ENCODE measurements at regions not wholly inside any gene's neighbourhood (a gene's known extent, or its start where the extent isn't known, plus 50 kb on each side); places are given as distances from the start of the nearest gene placed in this dataset.

DNA sequence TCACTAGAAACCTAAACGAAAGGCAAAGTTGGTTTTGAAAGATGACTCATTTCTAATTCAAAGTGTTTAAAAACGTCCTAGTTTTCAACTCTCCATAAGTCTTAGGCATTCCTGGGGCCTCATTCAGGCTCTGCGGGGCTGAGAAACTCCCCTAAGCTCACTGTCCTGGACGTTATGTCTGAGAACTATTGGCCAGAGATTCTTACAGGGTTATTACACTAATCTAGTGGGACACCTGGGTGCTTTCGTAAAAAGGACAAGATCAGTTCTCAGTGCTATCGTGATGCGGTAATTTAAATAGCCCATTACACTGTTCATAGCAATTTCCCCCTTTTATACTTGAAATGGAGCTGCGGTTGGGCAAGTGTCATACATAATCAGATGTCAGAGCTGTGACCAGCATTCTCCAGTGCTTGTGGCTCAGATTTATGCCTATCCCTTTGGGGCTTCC lies 280.9 kb downstream of the QKI start:
- DNase-seq (ENCODE audit: low spot score): no peak

GRCh38 chr6:163694988-163695398 lies 280.5 kb downstream of the QKI start:
- no peak for DNase-seq (ENCODE audit: low spot score)

DNA sequence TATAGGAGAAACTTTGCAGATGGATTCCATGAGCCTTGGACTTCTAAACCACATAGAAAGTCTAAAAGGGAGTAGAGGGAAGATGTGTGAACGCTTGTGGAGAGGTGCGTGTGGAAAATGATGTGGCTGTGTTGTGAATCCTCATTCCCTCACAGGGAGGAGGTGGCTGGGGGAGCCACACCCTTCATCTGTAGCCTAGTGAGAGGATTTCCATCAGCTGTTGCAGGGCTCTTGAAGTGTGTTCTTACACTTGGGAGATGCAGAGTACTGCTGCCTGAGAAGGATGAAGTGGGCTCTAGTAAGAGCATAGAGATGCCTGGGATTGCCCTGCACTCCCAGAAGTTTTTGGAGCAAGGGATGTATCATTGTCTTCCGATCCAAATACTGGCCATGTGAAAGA lies 279.6 kb downstream of the QKI start:
- DNase-seq (ENCODE audit: low spot score): no peak

DNA sequence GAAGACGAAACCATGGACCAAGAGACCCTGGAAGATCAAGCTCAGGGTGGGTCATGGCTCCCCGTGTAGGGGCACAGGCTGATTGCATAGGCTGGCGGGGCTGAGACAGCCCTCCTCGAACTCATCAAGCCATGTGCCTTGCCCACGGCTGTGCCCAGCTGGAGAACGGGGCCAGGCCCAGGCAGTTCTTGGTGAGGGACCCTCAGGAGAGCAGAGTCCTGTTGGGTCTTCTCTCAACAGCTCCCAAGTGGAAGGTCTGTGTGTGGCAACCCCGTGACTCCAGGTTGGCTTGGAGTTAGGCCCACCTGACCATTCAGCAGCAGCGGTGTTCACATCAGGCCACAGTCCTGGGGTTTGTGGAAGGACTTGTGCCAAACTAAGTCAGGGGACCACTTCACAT lies 276.5 kb downstream of the QKI start:
- DNase-seq (ENCODE audit: low spot score): no peak

DNA sequence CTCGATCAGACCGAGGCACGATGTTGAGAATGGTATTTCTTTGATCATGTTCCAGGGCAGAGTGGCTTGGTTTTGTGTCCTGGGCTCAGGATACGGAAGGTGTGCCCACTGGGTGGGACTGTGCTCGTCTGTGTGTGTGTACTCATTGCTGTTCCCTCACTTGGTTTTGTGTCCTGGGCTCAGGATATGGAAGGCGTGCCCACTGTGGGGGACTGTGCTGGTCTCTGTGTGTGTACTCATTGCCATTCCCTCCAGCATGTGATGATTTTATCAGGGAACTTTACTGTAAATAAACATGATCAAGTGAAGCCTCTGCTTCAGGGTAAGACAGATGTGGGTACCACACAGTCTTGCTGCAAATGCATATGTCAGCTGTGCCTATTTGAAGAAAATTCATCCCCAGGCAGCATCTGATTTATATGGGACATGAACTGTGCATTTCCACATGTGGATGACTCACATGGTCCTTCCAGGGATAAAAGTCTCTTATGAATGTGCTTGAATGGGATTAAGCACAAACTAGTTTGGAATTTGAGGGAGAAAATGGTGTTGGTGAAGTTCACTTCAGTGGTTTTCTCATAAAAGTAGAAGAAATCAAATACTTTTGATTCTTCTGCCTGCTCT lies 274.3 kb downstream of the QKI start:
- DNase-seq (ENCODE audit: low spot score): no peak

DNA sequence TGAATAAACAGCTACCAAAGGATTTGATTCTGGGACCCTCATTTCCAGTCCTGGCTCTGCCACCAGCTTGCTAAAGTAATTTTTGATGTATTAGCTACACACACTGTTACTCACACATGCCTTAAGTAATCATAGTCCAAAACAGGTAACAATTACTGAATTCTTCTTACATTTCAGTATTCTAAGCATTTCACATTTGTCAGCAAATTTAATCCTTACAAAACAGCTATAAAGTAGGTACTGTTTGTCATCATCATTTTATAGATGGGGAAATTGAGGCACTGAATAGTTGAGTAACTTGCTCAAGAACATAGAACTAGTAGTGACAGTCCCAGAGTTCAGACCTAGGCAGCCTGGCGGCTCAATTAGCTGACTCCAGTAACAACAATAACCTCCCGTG lies 272.6 kb downstream of the QKI start:
- DNase-seq (ENCODE audit: low spot score): no peak

- no peak for DNase-seq (ENCODE audit: low spot score)
Measured at GRCh38 chr6:163686301-163686700, 271.8 kb downstream of the QKI start.

DNA sequence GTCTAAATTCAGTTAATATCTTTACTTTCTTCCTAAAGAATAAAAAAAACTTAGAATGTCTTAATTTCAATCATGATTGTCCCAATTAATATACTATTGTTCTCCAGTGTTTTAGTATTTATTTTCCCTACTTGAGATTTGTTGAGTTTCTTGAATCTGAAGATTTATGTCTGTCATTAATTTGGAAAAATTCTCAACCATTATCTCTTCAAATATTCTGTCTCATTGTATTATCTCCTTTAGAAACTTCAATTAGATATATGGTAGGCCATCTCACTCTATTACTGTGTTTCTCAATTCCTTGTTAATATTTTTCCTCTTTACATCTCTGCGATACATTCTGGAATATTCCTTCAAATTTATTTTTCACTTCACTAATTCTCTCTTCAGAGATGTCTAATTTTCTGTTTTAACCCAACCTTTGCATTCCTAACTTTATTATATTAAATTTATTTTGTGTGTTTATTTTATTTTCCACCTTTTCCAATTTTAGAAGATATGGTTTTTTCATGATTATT lies 268.6 kb downstream of the QKI start:
- DNase-seq (ENCODE audit: low spot score): no peak

DNA sequence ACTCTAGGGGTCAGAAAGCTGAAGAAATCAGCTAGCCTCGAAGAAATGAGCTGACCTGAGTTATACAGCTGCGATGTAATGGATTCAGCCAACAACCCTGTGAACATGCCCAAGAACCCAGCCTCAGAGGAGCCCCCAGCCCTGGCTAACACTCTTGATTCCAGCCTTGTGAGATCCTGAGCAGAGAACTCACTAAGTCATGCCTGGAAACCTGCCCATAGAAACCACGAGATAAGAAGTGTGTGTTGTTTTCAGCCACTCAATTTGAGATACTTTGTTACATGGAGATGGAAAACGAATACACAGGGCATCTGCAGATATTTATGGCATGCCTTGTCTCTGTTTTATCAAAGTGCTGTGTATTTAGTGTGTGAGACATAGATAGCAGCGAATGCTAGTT lies 265.2 kb downstream of the QKI start:
- DNase-seq (ENCODE audit: low spot score): no peak

DNA sequence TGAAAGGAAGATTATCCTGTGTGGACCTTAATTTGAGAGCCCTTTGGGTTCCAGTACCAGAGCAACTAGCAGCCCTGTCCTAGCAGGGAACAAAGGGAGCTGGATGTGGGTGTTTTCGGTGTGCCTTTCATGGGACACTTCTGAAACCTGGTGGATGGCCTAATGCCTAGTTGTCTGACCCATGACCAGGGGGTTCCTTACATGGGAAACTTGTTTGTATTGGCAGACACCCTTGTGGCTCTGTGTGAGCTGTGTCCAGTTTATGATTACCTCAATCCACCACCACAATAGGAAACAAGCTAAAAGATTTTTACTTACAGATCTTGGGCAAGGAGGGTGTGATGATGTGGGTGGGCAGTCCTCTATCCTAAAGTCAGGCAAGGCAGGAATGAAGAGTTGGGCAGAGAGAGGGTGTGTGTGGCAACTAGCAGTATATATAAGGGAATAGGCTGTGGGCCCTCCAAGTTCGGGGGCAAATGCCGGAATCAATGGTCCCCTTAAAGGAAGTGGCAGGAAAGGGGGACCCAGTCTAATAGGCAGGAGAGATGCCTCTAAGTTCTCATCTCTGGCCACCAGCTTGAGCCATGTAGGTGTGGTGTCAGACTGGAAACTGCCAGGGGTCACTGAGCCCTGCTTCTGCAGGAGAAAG lies 264.6 kb downstream of the QKI start:
- DNase-seq (ENCODE audit: low spot score): no peak

GRCh38 chr6:163675611-163676010 lies 261.1 kb downstream of the QKI start:
- no peak for DNase-seq (ENCODE audit: low spot score)

DNA sequence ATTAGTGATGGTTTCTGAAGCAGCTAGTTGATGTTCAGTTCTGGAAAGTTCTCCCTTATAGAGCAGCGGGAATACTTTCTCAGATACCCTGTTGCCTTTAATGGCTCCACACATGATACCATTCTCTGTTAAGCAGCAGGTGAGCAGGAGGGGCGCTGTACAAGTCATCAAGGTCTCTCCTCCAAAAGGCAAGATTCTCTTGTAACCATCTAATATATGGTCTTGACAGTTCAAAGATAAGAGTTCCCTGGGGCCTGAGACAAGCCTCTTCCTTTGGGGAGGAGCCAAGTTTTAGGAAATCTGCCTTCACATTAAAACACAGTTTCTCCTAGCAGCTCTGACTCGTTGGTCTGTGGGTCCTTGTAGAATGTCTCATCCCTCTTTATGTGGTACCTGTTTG lies 258.2 kb downstream of the QKI start:
- DNase-seq (ENCODE audit: low spot score): no peak

GRCh38 chr6:163671791-163672190 lies 257.3 kb downstream of the QKI start:
- no peak for DNase-seq (ENCODE audit: low spot score)

GRCh38 chr6:163671355-163671754 lies 256.8 kb downstream of the QKI start:
- DNase-seq (ENCODE audit: low spot score): peak; percentile 31

- no peak for DNase-seq (ENCODE audit: low spot score)
Measured at GRCh38 chr6:163670336-163670735, 255.8 kb downstream of the QKI start.

DNA sequence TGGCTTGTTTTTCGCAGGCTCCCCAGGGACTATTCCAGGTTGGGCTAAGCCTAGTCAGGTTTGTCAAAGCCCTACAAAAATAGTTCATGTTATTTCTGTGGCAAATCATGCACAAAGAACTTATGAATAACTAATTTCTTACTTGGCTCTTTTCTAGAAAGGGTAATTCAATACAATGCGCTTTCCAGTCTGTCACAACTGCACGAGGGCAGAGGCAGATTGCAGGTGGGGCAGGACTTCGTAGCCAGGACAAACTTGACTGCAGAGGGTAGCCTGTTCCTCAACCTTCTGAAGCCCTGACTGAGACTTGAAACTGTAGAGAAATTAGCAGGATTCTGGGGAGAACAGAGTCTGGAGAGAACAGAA lies 253.5 kb downstream of the QKI start:
- no peak for DNase-seq (ENCODE audit: low spot score)

GRCh38 chr6:163667372-163668060 lies 253.0 kb downstream of the QKI start:
- no peak for DNase-seq (ENCODE audit: low spot score)

- DNase-seq (ENCODE audit: low spot score): no peak
Measured at GRCh38 chr6:163665464-163665863, 250.9 kb downstream of the QKI start.

DNA sequence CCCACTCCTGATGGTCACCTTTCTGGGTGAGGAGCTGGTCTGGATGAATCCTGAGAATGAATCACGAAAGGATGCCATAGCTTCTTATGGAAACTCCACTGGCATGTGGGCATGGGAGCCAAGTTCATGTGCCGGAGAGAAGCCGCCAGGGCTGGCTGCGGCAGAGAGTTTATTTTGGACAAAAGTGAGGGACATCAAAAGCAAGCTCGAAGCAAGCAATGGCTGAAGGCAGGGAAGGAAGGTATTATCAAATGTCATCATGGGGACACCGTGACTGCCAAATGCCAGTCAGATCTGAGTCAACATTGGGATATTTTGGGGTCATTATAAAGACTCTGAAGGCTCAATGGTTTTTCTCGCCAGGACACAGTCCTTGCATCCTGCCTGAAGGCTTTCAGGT lies 249.1 kb downstream of the QKI start:
- DNase-seq (ENCODE audit: low spot score): no peak

- no peak for DNase-seq (ENCODE audit: low spot score)
Measured at GRCh38 chr6:163662604-163663225, 248.2 kb downstream of the QKI start.

GRCh38 chr6:163661272-163661671 lies 246.8 kb downstream of the QKI start:
- no peak for DNase-seq (ENCODE audit: low spot score)

GRCh38 chr6:163659803-163660202 lies 245.3 kb downstream of the QKI start:
- no peak for DNase-seq (ENCODE audit: low spot score)
